ENCODE measurements at regions not wholly inside any gene's neighbourhood (a gene's known extent, or its start where the extent isn't known, plus 50 kb on each side); places are given as distances from the start of the nearest gene placed in this dataset.
"Not testable (repeated sequence)": the region's sequence is repeated elsewhere in the genome, so short reads cannot be mapped to it uniquely, and the experiment has no call there.

DNA sequence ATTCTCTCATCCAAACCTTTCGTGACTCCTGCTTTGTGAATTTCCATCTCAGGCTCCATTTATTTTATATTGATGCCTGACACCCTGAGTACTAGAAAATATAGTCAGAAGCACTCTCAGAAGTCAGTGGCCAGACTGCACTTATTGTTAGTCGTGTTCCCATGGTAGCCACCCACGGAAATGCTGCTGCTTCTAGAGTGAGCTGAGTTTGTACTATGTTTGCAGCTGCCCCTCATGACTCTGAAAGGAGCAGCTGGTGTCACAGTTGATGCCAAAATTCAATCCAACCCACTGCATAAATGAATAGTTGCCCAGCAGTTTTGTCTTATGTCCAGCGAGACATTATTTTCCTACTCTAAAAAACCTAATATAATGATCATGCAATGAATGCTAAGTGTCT, 265.2 kb upstream of the SPHKAP start:
- Histone ChIP-seq H3K9ac (ENCODE audit: low read depth, low read length) (no peak overlapping the region), H3K4me2 (ENCODE audit: low read length) (no peak overlapping the region), H3K4me3 (ENCODE audit: low read length) (no peak overlapping the region), H3K9me3 (replicated peaks; ENCODE audit: low read length) (no peaks in the 10 kb centered on the region), H3K36me3 (ENCODE audit: insufficient read depth, low read length) (no peaks in the 10 kb centered on the region), H3K4me1 (ENCODE audit: control insufficient read depth, insufficient read depth, low read length) (peaks cover 7% of the 10 kb centered on the region), H3K27me3 (ENCODE audit: control insufficient read depth, insufficient read depth, low read length) (no peaks in the 10 kb centered on the region)

DNA sequence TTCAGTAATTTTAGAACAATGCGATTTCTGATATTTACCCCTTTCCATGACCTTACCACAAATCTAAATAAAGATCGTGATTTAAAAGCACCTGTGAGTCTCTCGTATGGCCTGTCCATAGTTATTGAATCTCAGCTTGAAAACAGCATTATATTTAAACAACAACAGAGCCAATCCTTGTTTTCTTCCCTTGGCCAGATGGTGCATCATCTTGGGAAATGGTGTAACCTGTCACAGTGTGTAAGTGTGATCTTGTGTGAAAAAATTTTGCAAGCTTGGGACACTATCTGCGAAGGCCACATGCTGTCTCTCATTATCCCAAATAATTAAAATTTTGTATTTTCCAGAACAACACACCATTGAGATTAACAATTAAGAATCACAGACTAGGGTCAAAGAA, 262.7 kb upstream of the SPHKAP start:
- H3K36me3 ChIP-seq (ENCODE audit: insufficient read depth, low read length), result no peaks in the 10 kb centered on the region
- peaks cover 7% of the 10 kb centered on the region for H3K4me1 ChIP-seq (ENCODE audit: control insufficient read depth, insufficient read depth, low read length)
- H3K9me3 ChIP-seq (replicated peaks; ENCODE audit: low read length), result no peaks in the 10 kb centered on the region
- H3K4me3 ChIP-seq (ENCODE audit: low read length), result no peak overlapping the region
- H3K4me2 ChIP-seq (ENCODE audit: low read length), result no peak overlapping the region
- no peaks in the 10 kb centered on the region for H3K27me3 ChIP-seq (ENCODE audit: control insufficient read depth, insufficient read depth, low read length)
- no peak overlapping the region for H3K9ac ChIP-seq (ENCODE audit: low read depth, low read length)

DNA sequence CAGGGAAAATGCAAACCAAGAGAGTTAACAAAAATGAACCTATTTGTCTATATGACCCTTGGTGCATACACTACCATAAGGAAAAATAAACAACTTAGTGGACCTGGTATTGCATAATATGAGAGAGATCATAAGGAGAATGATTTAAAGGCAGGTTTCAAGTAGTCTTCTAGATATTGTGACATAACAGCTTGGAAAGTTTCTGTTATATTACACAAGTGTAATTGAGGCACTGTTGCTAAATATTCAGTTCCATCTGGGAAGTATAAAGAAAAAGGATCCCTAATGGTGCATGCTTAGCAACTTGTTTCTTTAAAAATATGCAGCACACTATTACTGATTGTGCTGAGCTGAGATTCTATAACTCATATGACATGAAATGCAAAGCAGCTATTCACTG, 252.2 kb upstream of the SPHKAP start:
- Histone ChIP-seq H3K4me3 (ENCODE audit: low read length) (no peak overlapping the region), H3K9ac (ENCODE audit: low read depth, low read length) (no peak overlapping the region), H3K36me3 (ENCODE audit: insufficient read depth, low read length) (no peaks in the 10 kb centered on the region), H3K4me2 (ENCODE audit: low read length) (no peak overlapping the region), H3K27me3 (ENCODE audit: control insufficient read depth, insufficient read depth, low read length) (no peaks in the 10 kb centered on the region), H3K4me1 (ENCODE audit: control insufficient read depth, insufficient read depth, low read length) (no peaks in the 10 kb centered on the region), H3K9me3 (replicated peaks; ENCODE audit: low read length) (no peaks in the 10 kb centered on the region)

DNA sequence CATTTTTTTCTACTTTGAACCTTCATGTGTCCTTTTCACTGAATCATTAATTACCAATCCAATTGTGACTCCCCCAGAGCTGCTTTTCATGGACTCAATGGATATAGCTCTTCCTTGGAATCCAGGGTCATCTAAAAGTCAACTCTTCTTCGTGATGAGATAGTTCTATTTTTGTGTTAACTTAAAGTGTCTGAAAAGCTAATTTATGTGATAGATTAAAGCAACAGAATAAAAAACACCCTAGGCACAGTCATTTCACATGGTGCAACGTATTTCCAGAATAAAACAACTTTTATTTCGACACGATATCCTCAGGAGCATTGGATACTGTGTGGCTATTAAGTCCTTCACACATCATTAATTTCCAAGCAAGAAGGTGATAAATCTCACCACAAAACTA, 250.6 kb upstream of the SPHKAP start:
- Histone ChIP-seq H3K36me3 (ENCODE audit: insufficient read depth, low read length) (no peaks in the 10 kb centered on the region), H3K4me2 (ENCODE audit: low read length) (no peak overlapping the region), H3K4me3 (ENCODE audit: low read length) (no peak overlapping the region), H3K9me3 (replicated peaks; ENCODE audit: low read length) (no peaks in the 10 kb centered on the region), H3K4me1 (ENCODE audit: control insufficient read depth, insufficient read depth, low read length) (no peaks in the 10 kb centered on the region), H3K9ac (ENCODE audit: low read depth, low read length) (no peak overlapping the region), H3K27me3 (ENCODE audit: control insufficient read depth, insufficient read depth, low read length) (no peaks in the 10 kb centered on the region)

DNA sequence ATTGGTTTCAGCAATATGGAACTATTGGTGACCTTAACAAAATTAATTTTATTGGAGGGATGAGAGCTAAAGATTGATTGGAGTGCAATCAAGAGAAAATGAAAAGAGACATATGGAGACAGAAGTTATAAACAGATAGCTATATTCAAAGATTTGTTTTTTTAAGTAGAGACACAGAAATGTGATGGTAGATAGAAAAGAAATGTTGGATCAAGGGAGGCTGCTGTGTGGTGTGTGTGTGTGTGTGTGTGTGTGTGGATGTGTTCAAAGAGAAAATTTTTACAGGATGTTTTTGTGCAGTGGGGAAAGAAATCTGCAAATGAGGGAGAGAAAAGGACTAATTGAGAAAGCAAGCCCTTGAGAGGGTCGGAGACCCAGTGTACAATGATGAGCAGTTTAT, 249.5 kb upstream of the SPHKAP start:
- H3K9ac ChIP-seq (ENCODE audit: low read depth, low read length), result no peak overlapping the region
- H3K27me3 ChIP-seq (ENCODE audit: control insufficient read depth, insufficient read depth, low read length), result no peaks in the 10 kb centered on the region
- no peaks in the 10 kb centered on the region for H3K9me3 ChIP-seq (replicated peaks; ENCODE audit: low read length)
- no peaks in the 10 kb centered on the region for H3K36me3 ChIP-seq (ENCODE audit: insufficient read depth, low read length)
- H3K4me2 ChIP-seq (ENCODE audit: low read length), result no peak overlapping the region
- H3K4me1 ChIP-seq (ENCODE audit: control insufficient read depth, insufficient read depth, low read length), result no peaks in the 10 kb centered on the region
- no peak overlapping the region for H3K4me3 ChIP-seq (ENCODE audit: low read length)

DNA sequence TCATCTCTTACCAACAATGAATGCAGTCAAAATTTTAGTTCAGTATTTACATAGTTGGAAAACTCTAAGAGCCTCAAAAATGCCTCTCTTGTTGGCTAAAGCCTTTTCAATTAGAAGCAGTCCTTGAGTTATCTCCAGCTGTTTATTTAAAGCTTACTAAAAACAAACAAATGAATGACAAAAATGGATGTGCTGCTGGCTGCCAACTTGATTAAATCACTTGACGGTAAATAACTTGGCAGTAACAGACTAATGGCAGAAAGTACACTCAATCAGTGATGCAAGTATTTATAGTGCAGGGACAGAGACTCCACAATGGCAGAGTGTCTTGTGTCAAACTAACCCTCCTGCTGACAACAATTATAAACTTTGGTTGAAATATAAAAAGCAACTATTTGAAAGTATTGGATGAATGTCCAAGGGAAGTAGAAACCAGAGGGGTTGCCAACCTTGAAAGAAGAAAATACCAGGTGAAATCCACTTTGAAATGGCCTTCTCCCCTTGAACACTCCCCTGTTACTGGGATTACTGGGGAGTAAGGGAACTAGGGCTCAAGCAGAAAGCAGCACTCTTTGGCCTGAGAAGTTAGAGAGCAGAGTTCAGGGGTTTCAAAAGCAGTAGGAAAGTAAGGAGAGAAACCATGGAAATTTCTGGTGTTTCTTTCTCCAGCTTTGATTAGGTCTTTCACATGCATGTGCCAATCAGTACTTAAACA, 245.2 kb upstream of the SPHKAP start:
- Histone ChIP-seq H3K36me3 (ENCODE audit: insufficient read depth, low read length) (no peaks in the 10 kb centered on the region), H3K27me3 (ENCODE audit: control insufficient read depth, insufficient read depth, low read length) (no peaks in the 10 kb centered on the region), H3K9ac (ENCODE audit: low read depth, low read length) (no peak overlapping the region), H3K4me2 (ENCODE audit: low read length) (no peak overlapping the region), H3K9me3 (replicated peaks; ENCODE audit: low read length) (no peaks in the 10 kb centered on the region), H3K4me1 (ENCODE audit: control insufficient read depth, insufficient read depth, low read length) (no peaks in the 10 kb centered on the region), H3K4me3 (ENCODE audit: low read length) (no peak overlapping the region)

DNA sequence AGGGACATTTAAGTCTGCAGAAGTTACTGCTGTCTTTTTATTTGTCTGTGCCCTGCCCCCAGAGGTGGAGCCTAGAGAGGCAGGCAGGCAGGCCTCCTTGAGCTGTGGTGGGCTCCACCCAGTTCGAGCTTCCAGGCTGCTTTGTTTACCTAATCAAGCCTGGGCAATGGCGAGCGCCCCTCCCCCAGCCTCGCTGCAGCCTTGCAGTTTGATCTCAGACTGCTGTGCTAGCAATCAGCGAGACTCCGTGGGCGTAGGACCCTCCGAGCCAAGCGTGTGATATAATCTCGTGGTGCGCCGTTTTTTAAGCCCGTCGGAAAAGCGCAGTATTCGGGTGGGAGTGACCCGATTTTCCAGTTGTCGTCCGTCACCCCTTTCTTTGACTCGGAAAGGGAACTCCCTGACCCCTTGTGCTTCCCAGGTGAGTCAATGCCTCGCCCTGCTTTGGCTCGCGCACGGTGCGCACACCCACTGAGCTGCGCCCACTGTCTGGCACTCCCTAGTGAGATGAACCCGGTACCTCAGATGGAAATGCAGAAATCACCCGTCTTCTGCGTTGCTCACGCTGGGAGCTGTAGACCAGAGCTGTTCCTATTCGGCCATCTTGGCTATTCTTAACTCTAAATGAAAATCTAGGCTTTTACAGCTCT, 244.0 kb upstream of the SPHKAP start:
- H3K4me1 ChIP-seq (ENCODE audit: control insufficient read depth, insufficient read depth, low read length); H3K9ac ChIP-seq (ENCODE audit: low read depth, low read length); H3K9me3 ChIP-seq (replicated peaks; ENCODE audit: low read length); H3K4me2 ChIP-seq (ENCODE audit: low read length); H3K4me3 ChIP-seq (ENCODE audit: low read length); H3K36me3 ChIP-seq (ENCODE audit: insufficient read depth, low read length); H3K27me3 ChIP-seq (ENCODE audit: control insufficient read depth, insufficient read depth, low read length): not testable (repeated sequence)

DNA sequence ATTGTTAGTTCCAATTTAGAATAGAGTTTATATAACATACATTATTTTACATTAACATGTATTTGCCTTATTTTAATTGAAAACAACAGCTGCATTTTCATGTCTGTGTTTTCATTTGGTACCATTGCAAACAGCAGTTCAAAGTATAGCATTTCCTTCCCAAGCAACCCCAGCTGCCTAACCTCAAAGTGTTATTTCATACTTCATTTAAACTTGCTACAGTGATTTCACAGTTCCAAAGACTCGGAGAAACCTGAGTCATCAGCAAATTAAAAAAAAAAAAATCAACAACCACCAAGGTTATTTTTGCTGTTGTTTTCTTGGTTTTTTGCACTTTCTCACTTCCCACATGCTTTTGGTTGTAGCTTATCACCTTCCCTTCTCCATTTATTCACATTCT, 236.5 kb upstream of the SPHKAP start:
- no peaks in the 10 kb centered on the region for H3K9me3 ChIP-seq (replicated peaks; ENCODE audit: low read length)
- H3K9ac ChIP-seq (ENCODE audit: low read depth, low read length), result no peak overlapping the region
- no peaks in the 10 kb centered on the region for H3K36me3 ChIP-seq (ENCODE audit: insufficient read depth, low read length)
- no peaks in the 10 kb centered on the region for H3K27me3 ChIP-seq (ENCODE audit: control insufficient read depth, insufficient read depth, low read length)
- H3K4me1 ChIP-seq (ENCODE audit: control insufficient read depth, insufficient read depth, low read length), result peaks cover 8% of the 10 kb centered on the region
- H3K4me3 ChIP-seq (ENCODE audit: low read length), result no peak overlapping the region
- H3K4me2 ChIP-seq (ENCODE audit: low read length), result no peak overlapping the region

DNA sequence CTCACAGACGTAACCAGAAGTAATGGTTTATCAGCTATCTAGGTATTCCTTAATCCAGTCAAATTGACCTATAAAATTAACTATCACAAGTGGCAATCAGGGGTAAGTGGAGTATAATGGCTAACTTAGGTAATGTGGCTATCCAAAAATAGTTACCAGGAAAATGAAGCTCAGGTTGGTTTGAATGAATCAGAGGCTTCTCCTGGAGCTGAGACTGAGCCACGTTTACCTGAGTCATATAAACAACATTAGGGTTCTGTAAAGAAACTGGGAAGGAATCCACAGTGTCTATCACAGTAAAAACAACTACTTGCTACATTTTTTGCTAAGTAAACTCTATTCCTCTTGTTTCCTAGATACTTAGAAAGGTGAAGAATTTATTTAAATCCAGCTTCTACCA, 236.0 kb upstream of the SPHKAP start:
- H3K4me3 ChIP-seq (ENCODE audit: low read length), result no peak overlapping the region
- no peaks in the 10 kb centered on the region for H3K27me3 ChIP-seq (ENCODE audit: control insufficient read depth, insufficient read depth, low read length)
- no peak overlapping the region for H3K4me2 ChIP-seq (ENCODE audit: low read length)
- no peak overlapping the region for H3K9ac ChIP-seq (ENCODE audit: low read depth, low read length)
- H3K36me3 ChIP-seq (ENCODE audit: insufficient read depth, low read length), result no peaks in the 10 kb centered on the region
- peaks cover 8% of the 10 kb centered on the region for H3K4me1 ChIP-seq (ENCODE audit: control insufficient read depth, insufficient read depth, low read length)
- no peaks in the 10 kb centered on the region for H3K9me3 ChIP-seq (replicated peaks; ENCODE audit: low read length)

DNA sequence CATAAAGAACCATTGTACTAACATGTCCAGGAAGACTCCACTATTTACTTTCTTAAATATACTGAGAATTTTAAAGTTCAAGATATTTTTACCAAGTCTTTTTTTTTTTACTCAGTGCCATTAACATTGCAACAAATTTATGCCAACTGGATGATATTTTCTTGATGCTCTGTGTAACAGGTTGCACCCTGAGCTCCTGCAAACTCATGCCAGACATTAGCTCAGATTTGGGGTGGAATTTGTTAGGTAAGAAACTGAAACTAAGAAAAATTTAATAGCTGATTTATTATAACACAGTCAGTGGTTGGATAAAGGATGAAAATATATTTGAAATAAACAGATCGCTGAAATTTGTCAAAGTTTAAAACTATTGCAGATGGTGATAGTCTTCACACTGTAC, 228.6 kb upstream of the SPHKAP start:
- no peak overlapping the region for H3K4me3 ChIP-seq (ENCODE audit: low read length)
- no peaks in the 10 kb centered on the region for H3K36me3 ChIP-seq (ENCODE audit: insufficient read depth, low read length)
- H3K9me3 ChIP-seq (replicated peaks; ENCODE audit: low read length), result no peaks in the 10 kb centered on the region
- H3K4me1 ChIP-seq (ENCODE audit: control insufficient read depth, insufficient read depth, low read length), result no peaks in the 10 kb centered on the region
- no peak overlapping the region for H3K4me2 ChIP-seq (ENCODE audit: low read length)
- H3K27me3 ChIP-seq (ENCODE audit: control insufficient read depth, insufficient read depth, low read length), result no peaks in the 10 kb centered on the region
- H3K9ac ChIP-seq (ENCODE audit: low read depth, low read length), result no peak overlapping the region

DNA sequence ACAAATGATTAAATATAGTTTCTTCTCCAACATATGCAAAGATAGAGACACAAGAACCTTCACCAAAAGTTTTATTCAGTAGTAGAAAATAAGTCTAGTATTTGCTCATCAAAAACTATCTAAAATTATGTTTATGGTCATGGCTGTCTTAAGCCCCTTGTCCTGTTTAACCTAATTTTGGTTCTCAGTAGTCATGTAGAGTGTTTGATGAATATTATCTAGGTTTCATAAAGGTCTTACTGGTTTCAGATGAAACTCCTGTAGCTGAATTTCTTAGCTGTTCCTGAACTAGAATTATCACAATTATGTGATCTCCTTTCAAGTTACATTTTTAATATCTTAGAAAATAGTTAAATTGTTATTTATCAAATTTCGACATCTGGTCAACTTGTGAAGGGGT, 228.0 kb upstream of the SPHKAP start:
- no peaks in the 10 kb centered on the region for H3K27me3 ChIP-seq (ENCODE audit: control insufficient read depth, insufficient read depth, low read length)
- no peak overlapping the region for H3K4me2 ChIP-seq (ENCODE audit: low read length)
- no peaks in the 10 kb centered on the region for H3K36me3 ChIP-seq (ENCODE audit: insufficient read depth, low read length)
- no peak overlapping the region for H3K4me3 ChIP-seq (ENCODE audit: low read length)
- no peaks in the 10 kb centered on the region for H3K9me3 ChIP-seq (replicated peaks; ENCODE audit: low read length)
- H3K4me1 ChIP-seq (ENCODE audit: control insufficient read depth, insufficient read depth, low read length), result no peaks in the 10 kb centered on the region
- no peak overlapping the region for H3K9ac ChIP-seq (ENCODE audit: low read depth, low read length)

DNA sequence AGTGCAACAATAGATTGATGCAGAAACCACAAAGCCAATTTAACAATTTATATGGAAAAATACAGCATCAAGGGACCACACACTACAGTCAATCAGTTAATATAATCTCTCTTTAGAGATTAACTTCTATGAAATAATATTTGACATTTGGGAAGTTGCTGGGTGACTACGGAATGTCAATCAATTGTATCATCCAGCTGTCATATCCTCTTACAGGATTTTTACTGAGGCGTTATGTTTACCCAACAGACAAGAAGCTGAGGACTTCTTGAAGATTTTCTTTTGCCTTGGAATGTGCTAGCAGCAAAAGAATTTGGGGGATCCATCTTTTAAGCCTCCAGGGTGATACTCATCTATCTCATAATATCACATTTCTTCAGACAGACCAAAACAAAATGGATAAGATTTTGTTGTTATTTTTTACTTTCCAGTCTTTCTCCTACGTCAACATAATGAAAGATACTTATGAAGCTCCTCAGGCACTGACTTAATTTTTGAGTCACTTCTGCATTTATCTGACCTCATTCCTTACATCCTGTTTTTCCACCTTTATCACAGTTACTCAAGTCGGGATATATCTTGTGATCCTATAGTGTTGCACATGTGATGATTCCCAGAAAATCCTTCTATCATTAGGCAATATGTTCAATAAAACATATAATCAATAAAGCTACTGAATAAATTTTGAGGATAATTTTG, 227.2 kb upstream of the SPHKAP start:
- no peaks in the 10 kb centered on the region for H3K9me3 ChIP-seq (replicated peaks; ENCODE audit: low read length)

More for the DNA sequence above, 227.2 kb upstream of the SPHKAP start:
- Histone ChIP-seq H3K4me3 (ENCODE audit: low read length) (no peak overlapping the region), H3K4me2 (ENCODE audit: low read length) (no peak overlapping the region), H3K36me3 (ENCODE audit: insufficient read depth, low read length) (no peaks in the 10 kb centered on the region), H3K9ac (ENCODE audit: low read depth, low read length) (no peak overlapping the region), H3K4me1 (ENCODE audit: control insufficient read depth, insufficient read depth, low read length) (no peaks in the 10 kb centered on the region), H3K27me3 (ENCODE audit: control insufficient read depth, insufficient read depth, low read length) (no peaks in the 10 kb centered on the region)
